PFSK-1 (cell line): ENCODE measurements at regions not wholly inside any gene's neighbourhood (a gene's known extent, or its start where the extent isn't known, plus 50 kb on each side); places are given as distances from the start of the nearest gene placed in this dataset.

Experiments used
- FOXP2 ChIP-seq: optimal IDR thresholded peaks from 2 replicates; pipeline ENCODE3; 2011; ENCODE audit warnings: borderline replicate concordance, control low read depth, inconsistent platforms; ENCODE audit not compliant: insufficient read depth; ENCODE audit errors: extremely low read length, extremely low read depth
- POLR2AphosphoS5 ChIP-seq: IDR thresholded peaks from 2 replicates; pipeline ENCODE4 v1.6.1; 2012; ENCODE audit warnings: low read depth, mild to moderate bottlenecking, control low read depth, low read length, moderate library complexity
- REST ChIP-seq, 2 experiments: IDR thresholded peaks; 2 replicates each; pipeline versions ENCODE4 v1.6.1 to v1.8.0; 2011 to 2012; ENCODE audit warnings: low read depth in 2 of 2, low read length in 2 of 2, control low read depth in 1 of 2, inconsistent platforms in 1 of 2, mild to moderate bottlenecking in 1 of 2, moderate library complexity in 1 of 2; ENCODE audit not compliant: insufficient read depth in 1 of 2
- SIN3A ChIP-seq: IDR thresholded peaks from 2 replicates; pipeline ENCODE4 v1.6.1; 2012; ENCODE audit warnings: mild to moderate bottlenecking, low read length, moderate library complexity, borderline replicate concordance; ENCODE audit not compliant: insufficient read depth
- TAF1 ChIP-seq: IDR thresholded peaks from 2 replicates; pipeline ENCODE4 v1.6.1; 2012; ENCODE audit warnings: low read length, control low read depth, borderline replicate concordance; ENCODE audit not compliant: insufficient read depth

GRCh38 chr11:57905439-57905838, 118.2 kb upstream of the OR9Q1 start:
- TF ChIP-seq SIN3A (no peak), POLR2AphosphoS5 (no peak), TAF1 (no peak), FOXP2 (no peak), REST (IDR thresholded peaks at IDR 0.05; ENCODE audit: insufficient read depth in 1 of 2, low read depth in 2 of 2, low read length in 2 of 2) (no peak)

DNA sequence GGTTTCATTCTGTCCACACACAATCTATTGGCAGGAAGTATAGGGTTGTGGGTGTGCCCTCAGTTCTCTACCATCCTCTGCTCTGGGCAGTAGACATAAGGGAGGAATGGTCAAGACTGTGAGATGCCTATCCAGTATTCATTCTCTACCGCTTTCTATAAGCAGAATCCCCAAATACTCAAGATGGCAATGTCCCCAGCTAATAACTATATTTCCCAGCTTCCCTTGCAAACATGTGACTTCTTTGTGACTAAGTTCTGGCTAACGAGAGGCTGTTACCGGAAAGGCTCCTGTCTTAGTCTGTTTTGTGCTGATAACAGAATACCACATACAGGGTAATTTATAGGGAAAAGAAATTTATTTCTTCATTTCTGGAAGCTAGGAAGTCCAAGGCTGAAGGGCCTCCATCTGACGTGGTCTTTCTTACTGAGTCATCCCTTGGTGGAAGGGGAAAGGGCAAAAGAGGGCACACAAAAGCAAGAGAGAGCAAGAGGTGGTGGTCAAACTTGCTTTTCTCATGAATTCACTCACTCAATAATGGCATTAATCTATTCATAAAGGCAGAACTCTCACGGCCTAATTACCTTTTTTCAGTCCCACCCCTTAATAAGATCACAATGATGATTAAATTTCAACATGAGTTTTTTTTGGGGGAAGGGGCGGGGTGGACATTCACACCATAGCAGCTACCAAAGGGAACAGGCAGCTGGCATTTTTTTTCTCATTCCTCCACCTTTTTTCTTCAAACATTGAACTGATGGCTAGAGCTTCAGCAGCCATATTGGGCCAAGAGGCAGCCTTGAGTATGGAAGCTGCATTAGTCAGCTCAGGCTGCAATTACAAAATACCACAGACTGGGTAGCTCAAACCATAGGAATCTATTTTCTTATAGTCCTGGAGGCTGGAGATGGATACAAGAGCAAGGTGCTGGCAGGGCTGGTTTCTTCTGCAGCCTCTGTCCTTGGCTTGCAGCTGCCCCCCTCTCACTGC, 109.7 kb upstream of the OR9Q1 start:
- no peak for TF ChIP-seq FOXP2
- no peak for TF ChIP-seq POLR2AphosphoS5

DNA sequence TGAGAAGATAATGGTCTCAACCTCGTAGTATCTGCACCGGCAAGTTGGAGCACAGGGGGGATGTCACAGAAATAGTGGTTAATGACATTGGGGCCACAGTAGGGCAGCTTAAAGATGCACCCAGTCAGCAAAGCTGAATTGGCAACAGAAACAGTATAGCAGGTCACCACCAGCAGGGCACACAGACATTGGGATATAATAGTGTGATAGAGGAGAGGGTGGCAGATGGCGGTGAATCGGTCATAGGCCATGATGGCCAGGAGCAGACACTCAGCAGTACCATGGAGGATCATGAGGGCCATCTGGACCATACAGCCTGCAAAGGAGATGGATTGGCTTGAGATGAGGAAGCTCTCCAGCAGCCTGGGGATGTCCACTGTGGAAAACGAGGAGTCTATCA, 106.0 kb upstream of the OR9Q1 start:
- no peak for TF ChIP-seq SIN3A
- no peak for TF ChIP-seq REST (IDR thresholded peaks at IDR 0.05; ENCODE audit: insufficient read depth in 1 of 2, low read depth in 2 of 2, low read length in 2 of 2)

DNA sequence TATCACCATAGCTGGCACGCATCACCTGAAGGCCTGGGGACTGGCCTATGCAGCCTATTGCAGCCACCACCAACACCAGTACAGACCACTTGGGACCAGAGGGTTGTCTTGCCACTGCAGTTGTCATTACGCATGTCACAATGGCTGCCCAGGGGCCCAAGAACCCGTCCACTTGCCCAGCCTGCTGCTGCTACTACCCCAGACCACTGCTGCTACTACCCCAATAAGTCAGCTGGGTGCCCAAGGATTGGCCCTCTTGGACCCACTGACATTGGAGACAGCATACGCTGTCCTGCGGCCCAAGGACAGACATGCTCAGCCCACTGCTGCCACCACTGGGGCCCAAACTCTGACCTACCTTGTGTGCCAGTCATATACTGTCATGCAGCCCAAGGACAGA, 102.7 kb upstream of the OR9Q1 start:
- TF ChIP-seq TAF1 = no peak
- TF ChIP-seq FOXP2 = no peak
- no peak for TF ChIP-seq REST (IDR thresholded peaks at IDR 0.05; ENCODE audit: insufficient read depth in 1 of 2, low read depth in 2 of 2, low read length in 2 of 2)
- TF ChIP-seq POLR2AphosphoS5 = no peak
- TF ChIP-seq SIN3A = no peak

- no peak for TF ChIP-seq SIN3A
- no peak for TF ChIP-seq FOXP2
These were observed 91.6 kb upstream of the OR9Q1 start for GRCh38 chr11:57932105-57932504.

DNA sequence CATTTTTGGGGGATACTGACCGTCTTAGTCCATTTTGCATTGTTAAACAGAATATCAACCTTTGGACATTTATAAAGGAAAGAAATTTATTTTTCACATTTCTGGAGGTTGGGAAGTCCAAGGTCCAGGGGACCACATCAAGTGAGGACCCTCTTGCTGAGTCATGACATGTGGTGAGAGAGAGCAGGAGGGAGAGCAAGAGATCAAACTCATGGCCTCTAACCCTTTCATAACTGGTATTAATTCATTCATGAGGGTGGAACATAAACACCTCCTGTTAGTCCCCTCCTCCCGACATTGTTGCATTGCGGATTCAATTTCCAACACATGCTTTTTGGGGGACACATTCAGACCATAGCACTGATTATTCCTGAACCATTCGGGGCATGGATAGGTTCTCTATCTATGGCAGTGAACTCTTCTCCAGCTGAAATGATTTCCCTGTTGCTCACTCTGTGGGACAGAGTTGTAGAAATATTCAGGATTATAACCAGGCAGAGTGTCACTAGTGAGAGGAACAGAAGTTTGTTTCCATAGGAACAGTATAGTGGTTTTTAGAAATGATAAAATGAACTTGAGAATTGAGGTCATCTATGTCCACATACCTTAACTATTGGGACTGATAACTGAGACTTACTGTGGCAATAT, 88.2 kb upstream of the OR9Q1 start:
- TF ChIP-seq TAF1 (no peak), SIN3A (no peak), FOXP2 (no peak), POLR2AphosphoS5 (no peak), REST (IDR thresholded peaks at IDR 0.05; ENCODE audit: insufficient read depth in 1 of 2, low read depth in 2 of 2, low read length in 2 of 2) (no peak)
